ENCODE measurements at regions not wholly inside any gene's neighbourhood (a gene's known extent, or its start where the extent isn't known, plus 50 kb on each side); places are given as distances from the start of the nearest gene placed in this dataset.

GRCh38 chr5:41648996-41649395 lies 138.6 kb upstream of the PLCXD3 start:
- TF ChIP-seq CTCF (IDR thresholded peaks at IDR 0.05) (no peak), POLR2A (IDR thresholded peaks at IDR 0.05) (no peak), EP300 (IDR thresholded peaks at IDR 0.05) (no peak)
